SK-N-SH (cell line): ENCODE measurements at regions not wholly inside any gene's neighbourhood (a gene's known extent, or its start where the extent isn't known, plus 50 kb on each side); places are given as distances from the start of the nearest gene placed in this dataset.

Experiments
- CTCF ChIA-PET: fragments of 300-600, 350-600 bp; formaldehyde crosslinking; extraction: SDS; loops from one replicate; lab custom pipeline; 2021; lab: Yijun Ruan, JAX
- POLR2A ChIA-PET: fragments of 350-600 bp; sonication (Branson Sonifier 250); formaldehyde crosslinking; extraction: SDS; loops from one replicate; lab custom pipeline; 2020; ENCODE audit warnings: antibody characterized with exemption, inconsistent platforms; lab: Yijun Ruan, JAX
- DNase-seq: peaks from one replicate; pipeline ENCODE4 v3.0.0; 2012
- H2AFZ ChIP-seq: fragments of 200-600 bp; sonication (generic); 2 replicates; pipeline ENCODE4 v1.8.1; 2016; ENCODE audit warnings: antibody characterized with exemption, mild to moderate bottlenecking, low read depth
- H3F3A ChIP-seq: fragments of 200-600 bp; sonication (generic); replicated peaks from 2 replicates; pipeline ENCODE3; 2016; ENCODE audit warnings: antibody characterized with exemption, mild to moderate bottlenecking; ENCODE audit not compliant: insufficient read depth
- H3K27ac ChIP-seq, 2 experiments: fragments of 200-500 bp in 1 of 2; fragments of 200-600 bp in 1 of 2; sonication (Bioruptor generic) in 1 of 2; sonication (generic), shearing (Covaris generic) in 1 of 2; 2 replicates each; pipeline versions ENCODE4 v1.5.1 to v1.6.1; 2014 to 2016; ENCODE audit warnings: low read depth in 2 of 2, inconsistent platforms in 1 of 2, low read length in 1 of 2, mild to moderate bottlenecking in 1 of 2, mixed read lengths in 1 of 2
- H3K27me3 ChIP-seq: fragments of 200-600 bp; sonication (generic), shearing (Covaris generic); 2 replicates; pipeline ENCODE4 v1.6.1; 2016; ENCODE audit warnings: mixed run types; ENCODE audit not compliant: insufficient read depth
- H3K36me3 ChIP-seq, 2 experiments: fragments of 200-500 bp in 1 of 2; fragments of 200-600 bp in 1 of 2; sonication (Bioruptor generic) in 1 of 2; sonication (generic) in 1 of 2; replicated peaks in 1 of 2; 2 replicates each; pipeline versions ENCODE3 to v1.5.1; 2014 to 2016; ENCODE audit warnings: low read length in 1 of 2, mild to moderate bottlenecking in 1 of 2; ENCODE audit not compliant: insufficient read depth in 2 of 2, control insufficient read depth in 1 of 2
- H3K4me1 ChIP-seq, 2 experiments: fragments of 200-500 bp in 1 of 2; fragments of 200-600 bp in 1 of 2; sonication (Bioruptor generic) in 1 of 2; sonication (generic), shearing (Covaris generic) in 1 of 2; 2 replicates each; pipeline versions ENCODE4 v1.5.1 to v1.6.1; 2014 to 2016; ENCODE audit warnings: low read depth in 1 of 2, low read length in 1 of 2, mixed run types in 1 of 2; ENCODE audit not compliant: insufficient read depth in 2 of 2, control insufficient read depth in 1 of 2
- H3K4me2 ChIP-seq: fragments of 200-600 bp; sonication (generic), shearing (Covaris generic); 2 replicates; pipeline ENCODE4 v1.6.1; 2017; ENCODE audit warnings: mixed run types
- H3K4me3 ChIP-seq, 2 experiments: fragments of 200-500 bp in 1 of 2; fragments of 200-600 bp in 1 of 2; sonication (Bioruptor generic) in 1 of 2; sonication (generic), shearing (Covaris generic) in 1 of 2; 2 replicates each; pipeline versions ENCODE4 v1.5.1 to v1.8.1; 2014 to 2016; ENCODE audit warnings: low read depth in 2 of 2, inconsistent platforms in 1 of 2, low read length in 1 of 2, mild to moderate bottlenecking in 1 of 2, mixed read lengths in 1 of 2, moderate library complexity in 1 of 2
- H3K79me2 ChIP-seq: fragments of 200-600 bp; sonication (generic); 2 replicates; pipeline ENCODE4 v1.8.1; 2017; ENCODE audit warnings: mild to moderate bottlenecking; ENCODE audit not compliant: insufficient read depth
- H3K9ac ChIP-seq: fragments of 200-600 bp; sonication (generic); 2 replicates; pipeline ENCODE4 v1.6.1; 2017; ENCODE audit warnings: mixed run types
- H3K9me2 ChIP-seq: fragments of 200-600 bp; sonication (generic); 2 replicates; pipeline ENCODE4 v1.6.1; 2017; ENCODE audit warnings: mixed run types
- H3K9me3 ChIP-seq: fragments of 200-600 bp; sonication (generic); 2 replicates; pipeline ENCODE4 v1.6.1; 2017; ENCODE audit warnings: mixed run types, mild to moderate bottlenecking, moderate library complexity
- H4K20me1 ChIP-seq: fragments of 200-600 bp; sonication (generic); 2 replicates; pipeline ENCODE4 v1.6.1; 2017; ENCODE audit warnings: mild to moderate bottlenecking, mixed run types; ENCODE audit not compliant: insufficient read depth
- ELF1 ChIP-seq: IDR thresholded peaks from 2 replicates; pipeline ENCODE4 v1.4.0; 2012
- EP300 ChIP-seq, 2 experiments: IDR thresholded peaks; 2 replicates each; pipeline versions ENCODE4 v1.4.0 to v1.6.1; 2012; ENCODE audit warnings: borderline replicate concordance in 1 of 2, low read depth in 1 of 2, low read length in 1 of 2
- FOSL2 ChIP-seq: IDR thresholded peaks from 2 replicates; pipeline ENCODE4 v1.4.0; 2012; ENCODE audit warnings: low read depth, mild to moderate bottlenecking, moderate library complexity, borderline replicate concordance
- GABPA ChIP-seq: IDR thresholded peaks from 2 replicates; pipeline ENCODE4 v1.4.0; 2012; ENCODE audit warnings: low read depth, mild to moderate bottlenecking
- GATA2 ChIP-seq: sonication (generic); formaldehyde crosslinking; IDR thresholded peaks from 2 replicates; pipeline ENCODE4 v1.5.0; 2020; ENCODE audit warnings: mild to moderate bottlenecking, missing genetic modification reagents
- JUND ChIP-seq: IDR thresholded peaks from 2 replicates; pipeline ENCODE4 v1.4.0; 2012
- MEF2A ChIP-seq: IDR thresholded peaks from 2 replicates; pipeline ENCODE4 v1.4.0; 2012; ENCODE audit warnings: low read depth, borderline replicate concordance
- MXI1 ChIP-seq: IDR thresholded peaks from 2 replicates; pipeline ENCODE4 v1.6.1; 2012; ENCODE audit warnings: mild to moderate bottlenecking, low read depth, low read length, improper control_type of control experiment
- SMC3 ChIP-seq: IDR thresholded peaks from 2 replicates; pipeline ENCODE4 v1.6.1; 2012; ENCODE audit warnings: low read depth, low read length, improper control_type of control experiment
- WGBS: methylation state at CpG from one replicate; pipeline ENCODE4 v1.1.6; 2017; ENCODE audit warnings: low lambda C conversion rate; 5-methylcytosine and 5-hydroxymethylcytosine counted together
- TF ChIP-seq, protein P1 (sequence below): fragments of 200-600 bp; sonication (generic); IDR thresholded peaks from 2 replicates; pipeline ENCODE4 v1.6.1; 2017; ENCODE audit warnings: antibody characterized with exemption, mild to moderate bottlenecking, moderate library complexity
- TF ChIP-seq, protein P2 (sequence below): IDR thresholded peaks from 2 replicates; pipeline ENCODE4 v1.4.0; 2012; ENCODE audit warnings: low read depth

DNA sequence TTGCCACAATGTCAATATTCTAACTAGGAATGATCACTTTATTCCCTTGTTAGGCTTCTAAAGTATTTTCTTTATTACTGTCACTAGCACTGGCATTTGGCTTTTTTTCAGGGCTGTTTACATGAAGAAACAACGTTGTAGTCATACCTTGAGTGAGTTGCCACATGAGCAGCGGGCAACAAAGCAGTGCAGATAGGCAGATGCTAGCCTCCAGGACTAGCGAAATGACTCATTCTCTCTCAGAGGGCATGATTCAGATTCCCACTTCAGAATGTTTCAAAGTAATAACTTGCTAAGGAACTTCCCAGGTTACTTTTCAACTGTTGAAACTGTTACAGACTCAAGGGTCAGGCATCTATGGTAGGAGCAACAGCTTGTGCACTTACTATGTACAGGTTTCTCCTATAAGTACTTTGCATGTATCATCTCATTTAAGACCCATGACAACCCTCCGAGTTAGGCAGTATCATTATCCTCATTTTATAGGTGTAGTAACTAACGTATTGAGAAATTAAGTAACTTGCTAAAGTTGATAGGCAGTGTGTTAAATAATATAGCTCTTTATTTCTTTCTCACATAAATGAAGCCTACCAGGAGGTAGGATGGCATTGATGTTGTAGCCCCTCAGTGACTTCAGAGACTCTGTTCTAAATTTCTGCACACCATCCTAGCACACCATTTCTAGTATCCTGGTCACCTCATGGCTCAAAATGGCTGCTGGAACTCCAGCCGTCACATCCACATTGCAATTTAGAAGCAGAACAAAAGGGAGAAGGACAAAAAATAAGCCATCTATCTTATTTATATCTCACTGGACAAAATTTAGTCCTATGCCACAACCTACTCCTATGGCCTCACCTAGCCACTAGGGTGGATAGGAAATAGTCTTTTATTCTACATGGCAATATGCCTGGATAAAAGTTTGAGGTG, 83.3 kb downstream of the ICOS start:
- no peak for DNase-seq
- ChIA-PET CTCF (interaction anchor here (0.6 to 1.1 kb wide), 2 partner anchors 14 to 711 kb away, joined by 3 to 4 read pairs; no protein-coding TSS in a partner anchor), POLR2A (no interaction called here)
- WGBS: 49% methylated on average over 6 of the region's 6 CpGs
- Histone ChIP-seq H3K4me1 (peaks cover 0 to 29% of the 10 kb centered on the region in 2 experiments; a peak in 2 of 4 replicates), H3K4me3 (no peak overlapping the region), H3K27me3 (no peaks in the 10 kb centered on the region; the same call in 1 of the 2 replicates), H3K27ac (no peak overlapping the region), H3K36me3 (no peaks in the 10 kb centered on the region), H3K79me2 (no peaks in the 10 kb centered on the region), H3K9ac (no peak overlapping the region), H2AFZ (no peak overlapping the region), H3K4me2 (no peak overlapping the region), H3K9me2 (no peaks in the 10 kb centered on the region), H3K9me3 (no peaks in the 10 kb centered on the region), H4K20me1 (no peaks in the 10 kb centered on the region), H3F3A (no peaks in the 10 kb centered on the region)
- no peak for TF ChIP-seq GABPA
- peak; percentile 22; the same call in 1 of the 2 replicates for TF ChIP-seq JUND
- TF ChIP-seq ELF1: no peak
- no peak for TF ChIP-seq MXI1
- TF ChIP-seq, protein P1, sequence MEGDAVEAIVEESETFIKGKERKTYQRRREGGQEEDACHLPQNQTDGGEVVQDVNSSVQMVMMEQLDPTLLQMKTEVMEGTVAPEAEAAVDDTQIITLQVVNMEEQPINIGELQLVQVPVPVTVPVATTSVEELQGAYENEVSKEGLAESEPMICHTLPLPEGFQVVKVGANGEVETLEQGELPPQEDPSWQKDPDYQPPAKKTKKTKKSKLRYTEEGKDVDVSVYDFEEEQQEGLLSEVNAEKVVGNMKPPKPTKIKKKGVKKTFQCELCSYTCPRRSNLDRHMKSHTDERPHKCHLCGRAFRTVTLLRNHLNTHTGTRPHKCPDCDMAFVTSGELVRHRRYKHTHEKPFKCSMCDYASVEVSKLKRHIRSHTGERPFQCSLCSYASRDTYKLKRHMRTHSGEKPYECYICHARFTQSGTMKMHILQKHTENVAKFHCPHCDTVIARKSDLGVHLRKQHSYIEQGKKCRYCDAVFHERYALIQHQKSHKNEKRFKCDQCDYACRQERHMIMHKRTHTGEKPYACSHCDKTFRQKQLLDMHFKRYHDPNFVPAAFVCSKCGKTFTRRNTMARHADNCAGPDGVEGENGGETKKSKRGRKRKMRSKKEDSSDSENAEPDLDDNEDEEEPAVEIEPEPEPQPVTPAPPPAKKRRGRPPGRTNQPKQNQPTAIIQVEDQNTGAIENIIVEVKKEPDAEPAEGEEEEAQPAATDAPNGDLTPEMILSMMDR: no peak
- no peak for TF ChIP-seq MEF2A
- TF ChIP-seq, protein P2, sequence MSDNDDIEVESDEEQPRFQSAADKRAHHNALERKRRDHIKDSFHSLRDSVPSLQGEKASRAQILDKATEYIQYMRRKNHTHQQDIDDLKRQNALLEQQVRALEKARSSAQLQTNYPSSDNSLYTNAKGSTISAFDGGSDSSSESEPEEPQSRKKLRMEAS: no peak
- peak; percentile 49; the same call in 1 of the 2 replicates for TF ChIP-seq FOSL2

DNA sequence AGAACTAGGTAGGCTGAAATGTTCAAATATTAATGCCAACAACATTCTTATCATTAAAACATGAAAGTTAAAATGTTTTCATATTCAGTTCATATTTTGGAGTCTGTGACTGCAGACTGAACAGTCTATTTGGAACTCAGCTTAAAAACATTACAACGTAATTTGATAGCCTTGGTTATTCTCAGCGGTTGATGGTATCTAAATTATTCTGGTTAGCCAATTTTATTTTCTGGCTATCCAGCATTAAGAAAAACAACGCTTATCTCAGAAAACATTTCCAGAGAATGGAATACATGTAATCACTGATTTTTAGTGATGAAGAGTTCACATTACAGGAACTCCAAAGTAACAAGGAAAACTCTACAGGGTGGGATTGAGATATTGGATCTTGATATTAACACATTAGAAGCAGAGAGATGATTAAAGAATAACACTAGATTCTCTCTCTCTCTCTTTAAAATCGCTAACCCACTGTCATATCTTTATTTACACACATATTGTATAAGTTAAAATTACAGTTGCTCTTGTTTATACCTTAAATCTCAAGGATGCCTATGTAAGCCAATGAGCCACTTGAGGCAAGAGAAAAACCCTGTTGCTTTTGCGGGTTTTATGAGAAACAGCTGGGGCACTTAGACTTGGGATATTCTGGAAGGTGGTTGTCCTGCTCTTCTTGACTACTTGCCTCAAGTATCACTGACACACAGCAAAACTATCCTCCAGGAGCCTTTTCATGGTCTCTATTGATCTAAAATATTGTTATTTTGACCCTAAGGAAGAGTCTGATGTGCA, 84.9 kb downstream of the ICOS start:
- Histone ChIP-seq H3K9me3 (no peaks in the 10 kb centered on the region), H3K4me3 (no peak overlapping the region), H3K9me2 (no peaks in the 10 kb centered on the region), H3K79me2 (no peaks in the 10 kb centered on the region), H2AFZ (no peak overlapping the region), H3K36me3 (no peaks in the 10 kb centered on the region), H3K9ac (no peak overlapping the region), H3K27ac (peak overlapping the region in 1 of 2 experiments; percentile 39; a peak in 2 of 4 replicates), H4K20me1 (no peaks in the 10 kb centered on the region), H3K27me3 (no peaks in the 10 kb centered on the region; the same call in 1 of the 2 replicates), H3K4me1 (peaks cover 0 to 29% of the 10 kb centered on the region in 2 experiments; a peak in 2 of 4 replicates), H3F3A (no peaks in the 10 kb centered on the region), H3K4me2 (no peak overlapping the region)
- WGBS: 29% methylated on average over 5 of the region's 5 CpGs
- TF ChIP-seq EP300 (IDR thresholded peaks at IDR 0.05; ENCODE audit: borderline replicate concordance in 1 of 2, low read depth in 1 of 2, low read length in 1 of 2): peak in 1 of 2 experiments; percentile 67; a peak in 2 of 4 replicates
- no peak for TF ChIP-seq SMC3
- peak; percentile 85 for TF ChIP-seq GATA2 (CRISPR knock-in tag)
- ChIA-PET CTCF (interaction anchor here (1.1 to 1.4 kb wide), 2 partner anchors 12 to 93 kb away, joined by 3 read pairs; no protein-coding TSS in a partner anchor), POLR2A (no interaction called here)
- DNase-seq: peak; percentile 6
